Left lobe of liver (tissue), 2 donors: ENCODE measurements at regions not wholly inside any gene's neighbourhood (a gene's known extent, or its start where the extent isn't known, plus 50 kb on each side); places are given as distances from the start of the nearest gene placed in this dataset.
"Not testable (repeated sequence)": the region's sequence is repeated elsewhere in the genome, so short reads cannot be mapped to it uniquely, and the experiment has no call there.

Source experiments
- ATAC-seq: fragments of 200-7000 bp; cut with Tn5 transposase; one replicate; pipeline ENCODE4 v1.9.1; 2020; ENCODE audit warnings: mild to moderate bottlenecking, moderate library complexity
- DNase-seq: peaks from one replicate; pipeline ENCODE4 v3.0.0-alpha.2; 2020; ENCODE audit warnings: low spot score
- donor health status: DM: no; HTN: no; CAD: no; lungs with moderate emphysema.
- donor health status: DM: no; HTN: yes; CAD: no.

- ATAC-seq: no peak
- no peak for DNase-seq
These were observed 689.4 kb upstream of the SLC8A1 start for GRCh38 chr2:41141146-41141791.

- ATAC-seq: no peak
These were observed 690.6 kb upstream of the SLC8A1 start for GRCh38 chr2:41142478-41142877.

GRCh38 chr2:41145066-41145465 lies 693.2 kb upstream of the SLC8A1 start:
- ATAC-seq (no peak), DNase-seq (no peak)

More at GRCh38 chr2:41142478-41142877, 690.6 kb upstream of the SLC8A1 start:
- no peak for DNase-seq

GRCh38 chr2:41149054-41149453 lies 697.2 kb upstream of the SLC8A1 start:
- no peak for DNase-seq
- ATAC-seq: no peak

GRCh38 chr2:41151746-41152145 lies 699.9 kb upstream of the SLC8A1 start:
- DNase-seq (no peak), ATAC-seq (no peak)

- no peak for ATAC-seq
- no peak for DNase-seq
These were observed 700.4 kb upstream of the SLC8A1 start for GRCh38 chr2:41152318-41152717.

- ATAC-seq (no peak), DNase-seq (no peak)
These were observed 708.5 kb upstream of the SLC8A1 start for GRCh38 chr2:41160439-41160838.

- ATAC-seq: no peak
- DNase-seq: no peak
These were observed 715.1 kb upstream of the SLC8A1 start for GRCh38 chr2:41167014-41167413.

- DNase-seq (no peak), ATAC-seq (no peak)
These were observed 717.9 kb upstream of the SLC8A1 start for GRCh38 chr2:41169744-41170143.

GRCh38 chr2:41170589-41170988 lies 718.7 kb upstream of the SLC8A1 start:
- no peak for DNase-seq
- ATAC-seq: no peak

GRCh38 chr2:41180387-41180786 lies 728.5 kb upstream of the SLC8A1 start:
- ATAC-seq (no peak), DNase-seq (no peak)

- no peak for DNase-seq
These were observed 731.1 kb upstream of the SLC8A1 start for GRCh38 chr2:41182961-41183360.

GRCh38 chr2:41187376-41188122 lies 735.7 kb upstream of the SLC8A1 start:
- ATAC-seq: no peak
- no peak for DNase-seq

More at GRCh38 chr2:41182961-41183360, 731.1 kb upstream of the SLC8A1 start:
- ATAC-seq: no peak

GRCh38 chr2:41194230-41194629 lies 742.3 kb upstream of the SLC8A1 start:
- ATAC-seq (peak; percentile 22), DNase-seq (peak; percentile 43)

- DNase-seq (no peak), ATAC-seq (no peak)
These were observed 745.9 kb upstream of the SLC8A1 start for GRCh38 chr2:41197781-41198180.

- ATAC-seq: no peak
- no peak for DNase-seq
These were observed 747.4 kb upstream of the SLC8A1 start for GRCh38 chr2:41199334-41199733.

GRCh38 chr2:41204315-41204714 lies 752.4 kb upstream of the SLC8A1 start:
- no peak for ATAC-seq
- no peak for DNase-seq

- DNase-seq (no peak), ATAC-seq (no peak)
These were observed 754.1 kb upstream of the SLC8A1 start for GRCh38 chr2:41206004-41206403.

GRCh38 chr2:41207578-41207977 lies 755.7 kb upstream of the SLC8A1 start:
- ATAC-seq (no peak), DNase-seq (no peak)

- not testable (repeated sequence) for ATAC-seq, DNase-seq
These were observed 758.1 kb upstream of the SLC8A1 start for GRCh38 chr2:41210030-41210429.

- no peak for ATAC-seq
- DNase-seq: no peak
These were observed 765.1 kb upstream of the SLC8A1 start for GRCh38 chr2:41216978-41217377.

- ATAC-seq: no peak
- DNase-seq: no peak
These were observed 770.7 kb upstream of the SLC8A1 start for GRCh38 chr2:41222593-41222992.

GRCh38 chr2:41234093-41234492 lies 782.2 kb upstream of the SLC8A1 start:
- no peak for DNase-seq
- no peak for ATAC-seq
